ENCODE measurements at regions not wholly inside any gene's neighbourhood (a gene's known extent, or its start where the extent isn't known, plus 50 kb on each side); places are given as distances from the start of the nearest gene placed in this dataset.

GRCh38 chr1:157240495-157241184 lies 102.4 kb upstream of the ETV3 start:
- FAIRE-seq (no peak), DNase-seq (peak; percentile 82 to 91)
- Histone ChIP-seq H3K4me3 (ENCODE audit: low read depth in 1 of 3, low read length in 3 of 3) (no peak overlapping the region), H3K36me3 (ENCODE audit: control insufficient read depth in 3 of 3, insufficient read depth in 2 of 3, low read depth in 1 of 3, low read length in 3 of 3) (no peaks in the 10 kb centered on the region), H3K9me3 (ENCODE audit: control insufficient read depth in 2 of 2, insufficient read depth in 1 of 2, low read depth in 1 of 2, low read length in 1 of 2) (no peaks in the 10 kb centered on the region), H3K27me3 (ENCODE audit: control insufficient read depth in 3 of 3, insufficient read depth in 3 of 3, low read length in 3 of 3) (no peaks in the 10 kb centered on the region), H3K27ac (ENCODE audit: low read depth in 1 of 3, low read length in 2 of 3) (peak overlapping the region in 2 of 3 donors; percentile 56 to 78), H3K4me1 (ENCODE audit: control insufficient read depth in 3 of 3, insufficient read depth in 2 of 3, low read depth in 1 of 3, low read length in 2 of 3) (peaks cover 0 to 42% (median 10%) of the 10 kb centered on the region in 3 donors)
- WGBS, 3 donors, result 9 to 60% (median 29%) methylated on average over 7 of the region's 7 CpGs

GRCh38 chr1:157239936-157240335 lies 101.7 kb upstream of the ETV3 start:
- H3K27me3 ChIP-seq (ENCODE audit: control insufficient read depth in 3 of 3, insufficient read depth in 3 of 3, low read length in 3 of 3), result no peaks in the 10 kb centered on the region
- DNase-seq (no peak), FAIRE-seq (no peak)
- H3K4me1 ChIP-seq (ENCODE audit: control insufficient read depth in 3 of 3, insufficient read depth in 2 of 3, low read depth in 1 of 3, low read length in 2 of 3), result peaks cover 0 to 47% (median 12%) of the 10 kb centered on the region in 3 donors
- H3K36me3 ChIP-seq (ENCODE audit: control insufficient read depth in 3 of 3, insufficient read depth in 2 of 3, low read depth in 1 of 3, low read length in 3 of 3), result no peaks in the 10 kb centered on the region
- H3K4me3 ChIP-seq (ENCODE audit: low read depth in 1 of 3, low read length in 3 of 3), result no peak overlapping the region
- H3K9me3 ChIP-seq (ENCODE audit: control insufficient read depth in 2 of 2, insufficient read depth in 1 of 2, low read depth in 1 of 2, low read length in 1 of 2), result no peaks in the 10 kb centered on the region
- H3K27ac ChIP-seq (ENCODE audit: low read depth in 1 of 3, low read length in 2 of 3), result peak overlapping the region in 2 of 3 donors; percentile 14 to 34

- H3K27ac ChIP-seq (ENCODE audit: low read depth in 1 of 3, low read length in 2 of 3), result peak overlapping the region in 1 of 3 donors; percentile 9
- FAIRE-seq (no peak), DNase-seq (no peak)
- peaks cover 0 to 58% (median 12%) of the 10 kb centered on the region in 3 donors for H3K4me1 ChIP-seq (ENCODE audit: control insufficient read depth in 3 of 3, insufficient read depth in 2 of 3, low read depth in 1 of 3, low read length in 2 of 3)
- H3K36me3 ChIP-seq (ENCODE audit: control insufficient read depth in 3 of 3, insufficient read depth in 2 of 3, low read depth in 1 of 3, low read length in 3 of 3), result no peaks in the 10 kb centered on the region
- WGBS, 3 donors, result 46 to 62% (median 55%) methylated on average over 4 of the region's 4 CpGs
- no peaks in the 10 kb centered on the region for H3K9me3 ChIP-seq (ENCODE audit: control insufficient read depth in 2 of 2, insufficient read depth in 1 of 2, low read depth in 1 of 2, low read length in 1 of 2)
- H3K4me3 ChIP-seq (ENCODE audit: low read depth in 1 of 3, low read length in 3 of 3), result no peak overlapping the region
- no peaks in the 10 kb centered on the region for H3K27me3 ChIP-seq (ENCODE audit: control insufficient read depth in 3 of 3, insufficient read depth in 3 of 3, low read length in 3 of 3)
These were observed 100.4 kb upstream of the ETV3 start for GRCh38 chr1:157238585-157238984.

- Histone ChIP-seq H3K27me3 (ENCODE audit: control insufficient read depth in 3 of 3, insufficient read depth in 3 of 3, low read length in 3 of 3) (no peaks in the 10 kb centered on the region), H3K27ac (ENCODE audit: low read depth in 1 of 3, low read length in 2 of 3) (peak overlapping the region in 1 of 3 donors; percentile 36), H3K9me3 (ENCODE audit: control insufficient read depth in 2 of 2, insufficient read depth in 1 of 2, low read depth in 1 of 2, low read length in 1 of 2) (no peaks in the 10 kb centered on the region), H3K4me1 (ENCODE audit: control insufficient read depth in 3 of 3, insufficient read depth in 2 of 3, low read depth in 1 of 3, low read length in 2 of 3) (peaks cover 0 to 63% (median 12%) of the 10 kb centered on the region in 3 donors), H3K36me3 (ENCODE audit: control insufficient read depth in 3 of 3, insufficient read depth in 2 of 3, low read depth in 1 of 3, low read length in 3 of 3) (no peaks in the 10 kb centered on the region), H3K4me3 (ENCODE audit: low read depth in 1 of 3, low read length in 3 of 3) (no peak overlapping the region)
- WGBS, 3 donors, result 14 to 49% (median 27%) methylated on average over 3 of the region's 3 CpGs
- FAIRE-seq (no peak), DNase-seq (peak; percentile 60 to 76)
These were observed 99.8 kb upstream of the ETV3 start for GRCh38 chr1:157237981-157238380.

GRCh38 chr1:157237522-157237921 lies 99.3 kb upstream of the ETV3 start:
- no peaks in the 10 kb centered on the region for H3K36me3 ChIP-seq (ENCODE audit: control insufficient read depth in 3 of 3, insufficient read depth in 2 of 3, low read depth in 1 of 3, low read length in 3 of 3)
- DNase-seq, result no peak
- FAIRE-seq, result no peak
- no peaks in the 10 kb centered on the region for H3K9me3 ChIP-seq (ENCODE audit: control insufficient read depth in 2 of 2, insufficient read depth in 1 of 2, low read depth in 1 of 2, low read length in 1 of 2)
- H3K27me3 ChIP-seq (ENCODE audit: control insufficient read depth in 3 of 3, insufficient read depth in 3 of 3, low read length in 3 of 3), result no peaks in the 10 kb centered on the region
- peak overlapping the region in 1 of 3 donors; percentile 17 for H3K27ac ChIP-seq (ENCODE audit: low read depth in 1 of 3, low read length in 2 of 3)
- no peak overlapping the region for H3K4me3 ChIP-seq (ENCODE audit: low read depth in 1 of 3, low read length in 3 of 3)
- peaks cover 2 to 67% (median 14%) of the 10 kb centered on the region in 3 donors for H3K4me1 ChIP-seq (ENCODE audit: control insufficient read depth in 3 of 3, insufficient read depth in 2 of 3, low read depth in 1 of 3, low read length in 2 of 3)
- WGBS, 3 donors, result 28 to 73% (median 54%) methylated on average over 4 of the region's 4 CpGs

GRCh38 chr1:157236072-157236471 lies 97.9 kb upstream of the ETV3 start:
- Histone ChIP-seq H3K9me3 (ENCODE audit: control insufficient read depth in 2 of 2, insufficient read depth in 1 of 2, low read depth in 1 of 2, low read length in 1 of 2) (no peaks in the 10 kb centered on the region), H3K4me3 (ENCODE audit: low read depth in 1 of 3, low read length in 3 of 3) (no peak overlapping the region), H3K36me3 (ENCODE audit: control insufficient read depth in 3 of 3, insufficient read depth in 2 of 3, low read depth in 1 of 3, low read length in 3 of 3) (no peaks in the 10 kb centered on the region), H3K27ac (ENCODE audit: low read depth in 1 of 3, low read length in 2 of 3) (no peak overlapping the region), H3K4me1 (ENCODE audit: control insufficient read depth in 3 of 3, insufficient read depth in 2 of 3, low read depth in 1 of 3, low read length in 2 of 3) (peaks cover 3 to 73% (median 15%) of the 10 kb centered on the region in 3 donors), H3K27me3 (ENCODE audit: control insufficient read depth in 3 of 3, insufficient read depth in 3 of 3, low read length in 3 of 3) (no peaks in the 10 kb centered on the region)
- FAIRE-seq, result no peak
- 84 to 92% (median 89%) methylated on average over 4 of the region's 4 CpGs for WGBS, 3 donors
- DNase-seq, result no peak

GRCh38 chr1:157235307-157235706 lies 97.1 kb upstream of the ETV3 start:
- H3K36me3 ChIP-seq (ENCODE audit: control insufficient read depth in 3 of 3, insufficient read depth in 2 of 3, low read depth in 1 of 3, low read length in 3 of 3), result no peaks in the 10 kb centered on the region
- peak overlapping the region in 1 of 3 donors; percentile 0 for H3K27ac ChIP-seq (ENCODE audit: low read depth in 1 of 3, low read length in 2 of 3)
- FAIRE-seq (no peak), DNase-seq (peak in 1 of 2 donors; percentile 42)
- H3K4me1 ChIP-seq (ENCODE audit: control insufficient read depth in 3 of 3, insufficient read depth in 2 of 3, low read depth in 1 of 3, low read length in 2 of 3), result peaks cover 3 to 75% (median 17%) of the 10 kb centered on the region in 3 donors
- no peaks in the 10 kb centered on the region for H3K27me3 ChIP-seq (ENCODE audit: control insufficient read depth in 3 of 3, insufficient read depth in 3 of 3, low read length in 3 of 3)
- H3K9me3 ChIP-seq (ENCODE audit: control insufficient read depth in 2 of 2, insufficient read depth in 1 of 2, low read depth in 1 of 2, low read length in 1 of 2), result no peaks in the 10 kb centered on the region
- 26 to 54% (median 34%) methylated on average over 4 of the region's 4 CpGs for WGBS, 3 donors
- H3K4me3 ChIP-seq (ENCODE audit: low read depth in 1 of 3, low read length in 3 of 3), result no peak overlapping the region

- no peak overlapping the region for H3K4me3 ChIP-seq (ENCODE audit: low read depth in 1 of 3, low read length in 3 of 3)
- no peaks in the 10 kb centered on the region for H3K36me3 ChIP-seq (ENCODE audit: control insufficient read depth in 3 of 3, insufficient read depth in 2 of 3, low read depth in 1 of 3, low read length in 3 of 3)
- H3K27ac ChIP-seq (ENCODE audit: low read depth in 1 of 3, low read length in 2 of 3), result peak overlapping the region in 1 of 3 donors; percentile 0
- no peaks in the 10 kb centered on the region for H3K9me3 ChIP-seq (ENCODE audit: control insufficient read depth in 2 of 2, insufficient read depth in 1 of 2, low read depth in 1 of 2, low read length in 1 of 2)
- peaks cover 3 to 73% (median 17%) of the 10 kb centered on the region in 3 donors for H3K4me1 ChIP-seq (ENCODE audit: control insufficient read depth in 3 of 3, insufficient read depth in 2 of 3, low read depth in 1 of 3, low read length in 2 of 3)
- no peak for FAIRE-seq
- no peaks in the 10 kb centered on the region for H3K27me3 ChIP-seq (ENCODE audit: control insufficient read depth in 3 of 3, insufficient read depth in 3 of 3, low read length in 3 of 3)
- 15 to 41% (median 36%) methylated on average over 3 of the region's 3 CpGs for WGBS, 3 donors
- no peak for DNase-seq
These were observed 96.6 kb upstream of the ETV3 start for GRCh38 chr1:157234705-157235273.

Data from small intestine (tissue), 7 donors.